ENCODE measurements at regions not wholly inside any gene's neighbourhood (a gene's known extent, or its start where the extent isn't known, plus 50 kb on each side); places are given as distances from the start of the nearest gene placed in this dataset.

- Mint-ChIP-seq H3K4me3 (no peak overlapping the region), H3K36me3 (no peaks in the 10 kb centered on the region), H3K27ac (no peak overlapping the region), H3K27me3 (no peaks in the 10 kb centered on the region), H3K9me3 (peaks cover 0 to 2% (median 0%) of the 10 kb centered on the region in 8 donors), H3K4me1 (no peaks in the 10 kb centered on the region)
- H3K27me3 ChIP-seq (ENCODE audit: insufficient read depth, low read length), result no peaks in the 10 kb centered on the region
- H3K9me3 ChIP-seq (ENCODE audit: control insufficient read depth in 1 of 2, low read length in 2 of 2), result no peaks in the 10 kb centered on the region
- POLR2A ChIA-PET (ENCODE audit: partially characterized antibody), result no interaction called here
- no peak overlapping the region for H3K27ac ChIP-seq (ENCODE audit: low read depth, low read length)
- no peaks in the 10 kb centered on the region for H3K4me1 ChIP-seq (ENCODE audit: insufficient read depth, low read length)
- CTCF ChIA-PET (ENCODE audit: partially characterized antibody), result no interaction called here
- H3K36me3 ChIP-seq (ENCODE audit: insufficient read depth, low read length), result no peaks in the 10 kb centered on the region
- H3K4me3 ChIP-seq (ENCODE audit: low read length in 2 of 2), result no peak overlapping the region
- DNase-seq, result no peak
- intact Hi-C loops (cut with micrococcal nuclease), result no loop called here
Measured at GRCh38 chrX:140342410-140342809, 162.5 kb downstream of the SOX3 start.

DNA sequence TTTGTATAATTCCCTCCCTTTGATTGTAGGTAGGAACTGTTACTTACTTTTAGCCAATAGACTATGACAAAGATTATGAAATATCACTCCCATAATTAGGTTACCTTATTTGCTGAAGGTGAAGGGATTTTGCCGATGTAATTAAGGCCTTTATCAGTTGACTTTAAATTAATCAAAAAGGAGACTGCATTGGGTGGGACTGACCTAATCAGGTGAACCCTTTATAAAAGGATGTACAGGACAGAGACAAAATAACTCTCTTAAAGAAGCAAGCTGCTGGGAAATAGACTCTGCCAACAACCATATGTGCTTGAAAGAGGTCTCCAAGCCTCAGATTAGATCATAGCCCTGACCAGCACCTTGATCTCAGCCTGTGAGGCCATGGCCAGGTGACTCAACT is 167.6 kb downstream of the SOX3 start:
- H3K4me3 ChIP-seq (ENCODE audit: low read length in 2 of 2), result no peak overlapping the region
- no peak overlapping the region for H3K27ac ChIP-seq (ENCODE audit: low read depth, low read length)
- H3K27me3 ChIP-seq (ENCODE audit: insufficient read depth, low read length), result no peaks in the 10 kb centered on the region
- ChIA-PET CTCF (ENCODE audit: partially characterized antibody) (no interaction called here), POLR2A (ENCODE audit: partially characterized antibody) (no interaction called here)
- H3K4me1 ChIP-seq (ENCODE audit: insufficient read depth, low read length), result no peaks in the 10 kb centered on the region
- H3K4me3 Mint-ChIP-seq, result no peak overlapping the region
- no peaks in the 10 kb centered on the region for H3K36me3 ChIP-seq (ENCODE audit: insufficient read depth, low read length)
- no peaks in the 10 kb centered on the region for H3K27me3 Mint-ChIP-seq
- H3K9me3 Mint-ChIP-seq, result peaks cover 0 to 7% (median 0%) of the 10 kb centered on the region in 8 donors
- H3K9me3 ChIP-seq (ENCODE audit: control insufficient read depth in 1 of 2, low read length in 2 of 2), result no peaks in the 10 kb centered on the region
- no peaks in the 10 kb centered on the region for H3K36me3 Mint-ChIP-seq
- no peaks in the 10 kb centered on the region for H3K4me1 Mint-ChIP-seq
- DNase-seq, result no peak
- H3K27ac Mint-ChIP-seq, result no peak overlapping the region
- intact Hi-C loops (cut with micrococcal nuclease), result no loop called here

DNA sequence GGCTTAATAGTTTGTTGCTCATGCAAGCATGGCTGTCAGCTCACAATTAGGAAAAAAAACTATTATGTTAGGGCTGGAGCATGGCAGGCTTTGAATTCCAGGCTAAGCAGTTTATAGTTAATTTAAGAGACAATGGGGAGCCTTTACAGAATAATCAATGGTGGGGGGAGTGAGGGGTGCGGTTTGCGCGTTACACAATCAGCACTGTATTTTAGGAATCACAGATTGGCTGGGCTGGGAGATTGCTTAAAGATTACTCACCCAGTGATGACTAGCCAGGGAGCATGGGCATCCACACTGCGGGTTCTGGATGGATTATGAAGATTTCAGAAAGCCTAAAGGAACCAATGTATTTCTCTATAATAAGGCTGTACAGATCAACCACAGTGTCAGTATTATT is 186.6 kb downstream of the SOX3 start:
- Mint-ChIP-seq H3K27ac (no peak overlapping the region), H3K4me1 (no peaks in the 10 kb centered on the region), H3K4me3 (no peak overlapping the region), H3K9me3 (peaks cover 0 to 4% (median 0%) of the 10 kb centered on the region in 8 donors), H3K27me3 (peaks cover 0 to 2% of the 10 kb centered on the region in 2 donors), H3K36me3 (no peaks in the 10 kb centered on the region)
- ChIA-PET POLR2A (ENCODE audit: partially characterized antibody) (no interaction called here), CTCF (ENCODE audit: partially characterized antibody) (no interaction called here)
- H3K4me1 ChIP-seq (ENCODE audit: insufficient read depth, low read length), result no peaks in the 10 kb centered on the region
- H3K27me3 ChIP-seq (ENCODE audit: insufficient read depth, low read length), result no peaks in the 10 kb centered on the region
- no peak overlapping the region for H3K4me3 ChIP-seq (ENCODE audit: low read length in 2 of 2)
- H3K9me3 ChIP-seq (ENCODE audit: control insufficient read depth in 1 of 2, low read length in 2 of 2), result no peaks in the 10 kb centered on the region
- DNase-seq, result no peak
- no peaks in the 10 kb centered on the region for H3K36me3 ChIP-seq (ENCODE audit: insufficient read depth, low read length)
- H3K27ac ChIP-seq (ENCODE audit: low read depth, low read length), result no peak overlapping the region
- intact Hi-C loops (cut with micrococcal nuclease), result no loop called here

- Histone ChIP-seq H3K9me3 (ENCODE audit: control insufficient read depth in 1 of 2, low read length in 2 of 2) (no peaks in the 10 kb centered on the region), H3K36me3 (ENCODE audit: insufficient read depth, low read length) (no peaks in the 10 kb centered on the region), H3K4me1 (ENCODE audit: insufficient read depth, low read length) (no peaks in the 10 kb centered on the region), H3K27ac (ENCODE audit: low read depth, low read length) (no peak overlapping the region), H3K27me3 (ENCODE audit: insufficient read depth, low read length) (no peaks in the 10 kb centered on the region), H3K4me3 (ENCODE audit: low read length in 2 of 2) (no peak overlapping the region)
- H3K4me1 Mint-ChIP-seq, result no peaks in the 10 kb centered on the region
- H3K36me3 Mint-ChIP-seq, result no peaks in the 10 kb centered on the region
- no peak overlapping the region for H3K4me3 Mint-ChIP-seq
- peaks cover 0 to 2% of the 10 kb centered on the region in 2 donors for H3K27me3 Mint-ChIP-seq
- no peak for DNase-seq
- CTCF ChIA-PET (ENCODE audit: partially characterized antibody), result no interaction called here
- H3K9me3 Mint-ChIP-seq, result peaks cover 0 to 4% (median 0%) of the 10 kb centered on the region in 8 donors
- POLR2A ChIA-PET (ENCODE audit: partially characterized antibody), result no interaction called here
- intact Hi-C loops (cut with micrococcal nuclease), result no loop called here
- H3K27ac Mint-ChIP-seq, result no peak overlapping the region
Measured at GRCh38 chrX:140317462-140317861, 187.4 kb downstream of the SOX3 start.

DNA sequence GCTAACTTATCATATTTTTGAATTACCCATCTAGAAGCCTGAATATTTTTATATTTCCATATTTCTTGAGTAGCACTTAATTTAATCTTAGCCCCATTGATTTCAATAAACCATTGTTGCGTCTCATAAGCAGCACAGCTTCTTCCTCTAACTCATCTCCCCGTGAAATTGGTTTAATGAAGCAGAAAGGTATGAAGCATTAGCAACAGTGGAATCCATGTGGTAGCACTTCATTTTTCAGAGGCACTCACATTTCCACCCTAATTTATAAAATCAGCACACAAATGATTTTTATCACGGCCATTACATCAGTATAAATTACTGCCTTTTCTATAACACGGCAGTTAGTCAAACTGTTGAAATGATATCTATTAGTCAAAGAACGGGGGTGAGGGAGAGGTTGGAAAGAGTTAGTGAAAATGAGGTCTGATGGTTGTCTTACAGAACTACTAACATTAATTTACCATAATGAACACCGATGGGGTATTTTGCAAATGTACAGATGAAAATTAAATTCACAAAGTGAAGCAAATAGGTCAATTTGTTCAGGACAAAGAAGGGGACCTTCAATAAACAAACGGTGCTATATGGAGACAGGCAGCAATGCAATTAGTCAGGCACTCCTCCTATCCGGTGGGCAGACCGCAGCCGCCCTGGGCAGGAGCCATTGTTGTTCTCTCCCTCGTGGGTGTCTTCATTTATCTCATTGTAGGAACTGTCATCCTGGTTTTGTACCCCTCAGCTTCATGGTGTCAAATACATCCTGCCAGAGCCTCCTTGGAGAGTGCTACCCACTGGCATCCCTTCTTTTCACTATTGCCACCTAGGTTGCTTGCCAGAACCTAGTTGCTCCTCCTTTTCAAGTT is 205.7 kb downstream of the SOX3 start:
- no peaks in the 10 kb centered on the region for H3K4me1 ChIP-seq (ENCODE audit: insufficient read depth, low read length)
- Mint-ChIP-seq H3K9me3 (peaks cover 0 to 3% (median under 1%) of the 10 kb centered on the region in 8 donors), H3K27me3 (no peaks in the 10 kb centered on the region), H3K4me3 (no peak overlapping the region), H3K36me3 (no peaks in the 10 kb centered on the region), H3K4me1 (no peaks in the 10 kb centered on the region), H3K27ac (no peak overlapping the region)
- POLR2A ChIA-PET (ENCODE audit: partially characterized antibody), result no interaction called here
- no peak overlapping the region for H3K27ac ChIP-seq (ENCODE audit: low read depth, low read length)
- H3K27me3 ChIP-seq (ENCODE audit: insufficient read depth, low read length), result no peaks in the 10 kb centered on the region
- H3K9me3 ChIP-seq (ENCODE audit: control insufficient read depth in 1 of 2, low read length in 2 of 2), result no peaks in the 10 kb centered on the region
- no peak for DNase-seq
- CTCF ChIA-PET (ENCODE audit: partially characterized antibody), result no interaction called here
- intact Hi-C loops (cut with micrococcal nuclease), result no loop called here
- H3K4me3 ChIP-seq (ENCODE audit: low read length in 2 of 2), result no peak overlapping the region
- H3K36me3 ChIP-seq (ENCODE audit: insufficient read depth, low read length), result no peaks in the 10 kb centered on the region

DNA sequence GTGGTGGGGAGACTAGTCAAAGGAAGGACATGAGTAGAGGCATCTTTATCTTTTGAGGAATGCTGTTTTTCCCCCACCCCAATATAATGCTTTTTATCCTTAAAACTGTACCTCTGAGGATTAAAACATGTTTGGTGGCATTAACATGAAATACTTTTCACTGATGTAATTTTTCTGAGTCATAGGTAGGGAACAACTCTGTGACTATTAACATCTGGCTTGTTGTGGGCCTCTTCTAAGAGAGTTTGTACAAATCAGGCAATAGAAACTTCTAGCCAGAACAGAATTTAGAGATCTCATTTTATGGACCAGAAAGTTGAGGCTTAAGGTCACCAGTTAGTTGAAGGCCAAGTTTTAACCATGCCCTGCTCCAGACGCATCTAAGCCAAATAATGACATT is 207.6 kb downstream of the SOX3 start:
- no peaks in the 10 kb centered on the region for H3K4me1 Mint-ChIP-seq
- Histone ChIP-seq H3K4me1 (ENCODE audit: insufficient read depth, low read length) (no peaks in the 10 kb centered on the region), H3K4me3 (ENCODE audit: low read length in 2 of 2) (no peak overlapping the region), H3K27me3 (ENCODE audit: insufficient read depth, low read length) (no peaks in the 10 kb centered on the region), H3K27ac (ENCODE audit: low read depth, low read length) (no peak overlapping the region), H3K36me3 (ENCODE audit: insufficient read depth, low read length) (no peaks in the 10 kb centered on the region), H3K9me3 (ENCODE audit: control insufficient read depth in 1 of 2, low read length in 2 of 2) (no peaks in the 10 kb centered on the region)
- POLR2A ChIA-PET (ENCODE audit: partially characterized antibody), result no interaction called here
- DNase-seq, result no peak
- CTCF ChIA-PET (ENCODE audit: partially characterized antibody), result no interaction called here
- intact Hi-C loops (cut with micrococcal nuclease), result no loop called here
- H3K36me3 Mint-ChIP-seq, result no peaks in the 10 kb centered on the region
- H3K27ac Mint-ChIP-seq, result no peak overlapping the region
- no peak overlapping the region for H3K4me3 Mint-ChIP-seq
- no peaks in the 10 kb centered on the region for H3K27me3 Mint-ChIP-seq
- peaks cover 0 to 2% (median 0%) of the 10 kb centered on the region in 8 donors for H3K9me3 Mint-ChIP-seq

DNA sequence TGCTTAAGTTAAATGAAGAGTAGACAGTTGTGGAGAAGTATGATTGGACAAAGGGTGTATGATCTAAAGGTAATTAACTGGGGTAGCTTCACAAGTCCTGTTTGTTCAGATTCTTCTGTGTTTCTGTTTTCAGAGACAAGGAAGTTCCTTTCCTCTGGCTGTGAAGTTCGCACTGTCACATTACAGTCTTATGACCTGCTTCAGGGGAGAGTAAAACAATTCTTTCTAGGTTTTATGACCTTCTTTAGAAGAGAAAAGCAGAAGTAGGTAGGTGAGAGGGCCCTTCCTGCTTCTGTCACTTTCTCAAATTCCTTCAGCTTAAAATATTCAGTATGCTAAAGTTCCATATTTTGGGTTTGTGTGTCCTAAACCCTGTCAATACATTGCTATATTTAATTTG is 211.9 kb downstream of the SOX3 start:
- Mint-ChIP-seq H3K36me3 (no peaks in the 10 kb centered on the region), H3K9me3 (no peaks in the 10 kb centered on the region), H3K4me3 (no peak overlapping the region), H3K4me1 (no peaks in the 10 kb centered on the region), H3K27me3 (no peaks in the 10 kb centered on the region), H3K27ac (no peak overlapping the region)
- no peak for DNase-seq
- Histone ChIP-seq H3K27ac (ENCODE audit: low read depth, low read length) (no peak overlapping the region), H3K9me3 (ENCODE audit: control insufficient read depth in 1 of 2, low read length in 2 of 2) (no peaks in the 10 kb centered on the region), H3K27me3 (ENCODE audit: insufficient read depth, low read length) (no peaks in the 10 kb centered on the region), H3K4me1 (ENCODE audit: insufficient read depth, low read length) (no peaks in the 10 kb centered on the region), H3K4me3 (ENCODE audit: low read length in 2 of 2) (no peak overlapping the region), H3K36me3 (ENCODE audit: insufficient read depth, low read length) (no peaks in the 10 kb centered on the region)
- intact Hi-C loops (cut with micrococcal nuclease), result no loop called here
- ChIA-PET CTCF (ENCODE audit: partially characterized antibody) (no interaction called here), POLR2A (ENCODE audit: partially characterized antibody) (no interaction called here)

Measured in CD4-positive, alpha-beta memory T cell (primary cell).